Tibial artery (tissue), 4 donors: ENCODE measurements at regions not wholly inside any gene's neighbourhood (a gene's known extent, or its start where the extent isn't known, plus 50 kb on each side); places are given as distances from the start of the nearest gene placed in this dataset.
A peak's percentile ranks its signal among the peaks of the same experiment; 100 is the strongest.

Source experiments
- DNase-seq, 2 donors: peaks; one replicate each; pipeline ENCODE4 v3.0.0-alpha.2; 2019
- H3K27ac ChIP-seq, 2 donors: fragments of 200-600 bp; sonication (generic) in 1 of 2; 1 replicate in 1 of 2; 2 replicates in 1 of 2; pipeline ENCODE4 v1.5.1; 2018 to 2019; ENCODE audit warnings: mild to moderate bottlenecking in 1 of 2
- H3K27me3 ChIP-seq, 2 donors: fragments of 200-600 bp; sonication (generic) in 1 of 2; one replicate each; pipeline versions ENCODE4 v1.5.1 to v1.6.0; 2016 to 2019
- H3K36me3 ChIP-seq, 3 donors: fragments of 200-600 bp; sonication (generic) in 2 of 3; one replicate each; pipeline ENCODE4 v1.5.1; 2016 to 2019; ENCODE audit warnings: mild to moderate bottlenecking in 2 of 3
- H3K4me1 ChIP-seq, 4 donors: fragments of 200-600 bp; sonication (generic) in 2 of 4; 1 replicate in 3 of 4; 2 replicates in 1 of 4; pipeline ENCODE4 v1.5.1; 2016 to 2019
- H3K4me3 ChIP-seq, 2 donors: fragments of 200-600 bp; sonication (generic) in 1 of 2; 1 replicate in 1 of 2; 2 replicates in 1 of 2; pipeline ENCODE4 v1.5.1; 2018 to 2019; ENCODE audit warnings: mild to moderate bottlenecking in 2 of 2
- H3K9me3 ChIP-seq, 3 donors: fragments of 200-600 bp; sonication (generic) in 1 of 3; one replicate each; pipeline ENCODE4 v1.5.1; 2016 to 2019
- CTCF ChIP-seq, 2 experiments: fragments of 200-600 bp in 1 of 2; fragments of 450-650 bp in 1 of 2; IDR thresholded peaks; one replicate each; pipeline ENCODE4 v1.5.1; 2017 to 2019; ENCODE audit warnings: antibody characterized with exemption in 2 of 2, mild to moderate bottlenecking in 1 of 2, moderate library complexity in 1 of 2
- intact Hi-C: fragments of 100-400 bp; cut with DNase I; formaldehyde crosslinking; loops from one replicate; pipeline ENCODE4 v1.15.0; 2023; ENCODE audit warnings: low total_unique reads

DNA sequence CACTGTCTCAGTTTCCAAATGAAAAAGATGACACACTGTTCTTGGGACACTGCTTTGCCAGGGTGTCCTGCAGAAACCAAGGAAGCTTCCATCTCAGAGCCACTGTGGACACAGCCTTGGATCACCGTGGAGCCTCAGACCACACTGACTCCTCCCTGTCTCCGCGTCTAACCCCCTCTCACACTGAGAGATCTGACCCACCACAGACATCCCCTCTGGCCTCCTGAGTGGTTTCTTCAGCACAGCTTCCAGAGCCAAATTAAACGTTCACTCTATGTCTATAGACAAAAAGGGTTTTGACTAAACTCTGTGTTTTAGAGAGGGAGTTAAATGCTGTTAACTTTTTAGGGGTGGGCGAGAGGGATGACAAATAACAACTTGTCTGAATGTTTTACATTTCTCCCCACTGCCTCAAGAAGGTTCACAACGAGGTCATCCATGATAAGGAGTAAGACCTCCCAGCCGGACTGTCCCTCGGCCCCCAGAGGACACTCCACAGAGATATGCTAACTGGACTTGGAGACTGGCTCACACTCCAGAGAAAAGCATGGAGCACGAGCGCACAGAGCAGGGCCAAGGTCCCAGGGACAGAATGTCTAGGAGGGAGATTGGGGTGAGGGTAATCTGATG lies 113.4 kb upstream of the PKDCC start:
- H3K27me3 ChIP-seq: no peaks in the 10 kb centered on the region
- H3K36me3 ChIP-seq: no peaks in the 10 kb centered on the region
- H3K4me1 ChIP-seq: peaks cover 0 to 56% (median 21%) of the 10 kb centered on the region in 4 donors
- intact Hi-C loops: no loop called here
- no peak overlapping the region for H3K4me3 ChIP-seq
- no peaks in the 10 kb centered on the region for H3K9me3 ChIP-seq
- DNase-seq: peak in 1 of 2 donors; percentile 40
- H3K27ac ChIP-seq: peak overlapping the region in 1 of 2 donors; percentile 58
- TF ChIP-seq CTCF (IDR thresholded peaks at IDR 0.05): no peak

GRCh38 chr2:41935002-41935401 lies 112.8 kb upstream of the PKDCC start:
- no peaks in the 10 kb centered on the region for H3K27me3 ChIP-seq
- H3K27ac ChIP-seq: peak overlapping the region in 1 of 2 donors; percentile 58
- H3K9me3 ChIP-seq: no peaks in the 10 kb centered on the region
- no peak overlapping the region for H3K4me3 ChIP-seq
- intact Hi-C loops: no loop called here
- TF ChIP-seq CTCF (IDR thresholded peaks at IDR 0.05): no peak
- no peak for DNase-seq
- H3K36me3 ChIP-seq: no peaks in the 10 kb centered on the region
- peaks cover 0 to 59% (median 21%) of the 10 kb centered on the region in 4 donors for H3K4me1 ChIP-seq

- TF ChIP-seq CTCF (IDR thresholded peaks at IDR 0.05): no peak
- Histone ChIP-seq H3K9me3 (no peaks in the 10 kb centered on the region), H3K4me3 (no peak overlapping the region), H3K4me1 (peaks cover 0 to 67% (median 24%) of the 10 kb centered on the region in 4 donors), H3K36me3 (no peaks in the 10 kb centered on the region), H3K27ac (no peak overlapping the region), H3K27me3 (no peaks in the 10 kb centered on the region)
- intact Hi-C loops: no loop called here
- no peak for DNase-seq
These were observed 112.0 kb upstream of the PKDCC start for GRCh38 chr2:41935825-41936224.

GRCh38 chr2:41936771-41937463 lies 110.9 kb upstream of the PKDCC start:
- no peak for DNase-seq
- no peaks in the 10 kb centered on the region for H3K27me3 ChIP-seq
- no peak overlapping the region for H3K4me3 ChIP-seq
- no peak for TF ChIP-seq CTCF (IDR thresholded peaks at IDR 0.05)
- H3K36me3 ChIP-seq: no peaks in the 10 kb centered on the region
- H3K9me3 ChIP-seq: no peaks in the 10 kb centered on the region
- H3K27ac ChIP-seq: peak overlapping the region in 1 of 2 donors; percentile 32
- intact Hi-C loops: no loop called here
- peaks cover 0 to 64% (median 24%) of the 10 kb centered on the region in 4 donors for H3K4me1 ChIP-seq

DNA sequence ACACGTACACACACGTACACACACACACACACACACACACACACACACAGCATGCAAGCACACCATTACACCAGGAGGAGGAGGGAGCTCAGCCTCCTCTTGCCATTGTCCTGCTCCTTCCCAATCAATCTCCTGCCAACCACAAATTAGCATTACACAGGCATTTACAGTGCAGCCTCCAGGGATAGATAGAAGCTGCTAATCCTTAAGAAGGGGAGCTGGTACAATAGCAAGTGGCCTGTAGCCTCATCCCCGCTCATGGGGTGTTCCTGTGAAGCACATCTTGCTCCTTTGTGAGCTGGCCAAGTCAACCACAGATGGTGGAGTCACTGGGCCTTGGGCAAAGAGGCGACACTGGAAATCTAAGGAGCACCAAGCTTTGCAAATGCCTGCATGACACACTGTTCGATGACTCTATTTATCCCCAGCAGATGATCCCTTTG lies 110.3 kb upstream of the PKDCC start:
- no peaks in the 10 kb centered on the region for H3K27me3 ChIP-seq
- no peak overlapping the region for H3K4me3 ChIP-seq
- intact Hi-C loops: no loop called here
- peaks cover 0 to 58% (median 20%) of the 10 kb centered on the region in 4 donors for H3K4me1 ChIP-seq
- H3K27ac ChIP-seq: peak overlapping the region in 1 of 2 donors; percentile 32
- no peaks in the 10 kb centered on the region for H3K36me3 ChIP-seq
- no peak for DNase-seq
- no peaks in the 10 kb centered on the region for H3K9me3 ChIP-seq
- TF ChIP-seq CTCF (IDR thresholded peaks at IDR 0.05): no peak
